ENCODE measurements at regions not wholly inside any gene's neighbourhood (a gene's known extent, or its start where the extent isn't known, plus 50 kb on each side); places are given as distances from the start of the nearest gene placed in this dataset.

- Histone ChIP-seq H3K4me2 (no peak overlapping the region), H3K79me2 (ENCODE audit: low read depth) (no peaks in the 10 kb centered on the region), H4K20me1 (ENCODE audit: low read depth) (no peaks in the 10 kb centered on the region), H2AFZ (replicated peaks) (no peak overlapping the region), H3F3A (ENCODE audit: low read depth) (no peaks in the 10 kb centered on the region), H3K27ac (no peak overlapping the region), H3K4me3 (no peak overlapping the region), H3K36me3 (no peaks in the 10 kb centered on the region), H3K9me3 (ENCODE audit: low read depth) (no peaks in the 10 kb centered on the region), H3K9ac (no peak overlapping the region), H3K4me1 (peaks cover 5% of the 10 kb centered on the region), H3K27me3 (peaks cover 23% of the 10 kb centered on the region)
- H3K36me3 Mint-ChIP-seq = no peaks in the 10 kb centered on the region
- peaks cover 4% of the 10 kb centered on the region for H3K4me1 Mint-ChIP-seq
- no peak overlapping the region for H3K4me3 Mint-ChIP-seq
- DNase-seq (ENCODE audit: low spot score) = peak; percentile 10
- H3K27me3 Mint-ChIP-seq (ENCODE audit: insufficient read depth, low read depth) = no peaks in the 10 kb centered on the region
- H3K9me3 Mint-ChIP-seq = no peaks in the 10 kb centered on the region
- TF ChIP-seq CTCF (IDR thresholded peaks at IDR 0.05) (no peak), EZH2phosphoT487 (IDR thresholded peaks at IDR 0.05) (no peak), EZH2 (IDR thresholded peaks at IDR 0.05) (no peak)
- no peak overlapping the region for H3K27ac Mint-ChIP-seq
Measured at GRCh38 chr14:22699801-22700564, 55.8 kb upstream of the OR6J1 start.

GRCh38 chr14:22713631-22713950 is 52.9 kb upstream of the OXA1L start:
- H3K27me3 Mint-ChIP-seq (ENCODE audit: insufficient read depth, low read depth) = peaks cover 11% of the 10 kb centered on the region
- Histone ChIP-seq H3K4me1 (no peaks in the 10 kb centered on the region), H3K4me3 (peak overlapping the region; percentile 29), H3K27ac (no peak overlapping the region), H3K9me3 (ENCODE audit: low read depth) (no peaks in the 10 kb centered on the region), H3K79me2 (ENCODE audit: low read depth) (no peaks in the 10 kb centered on the region), H3F3A (ENCODE audit: low read depth) (peaks cover 8% of the 10 kb centered on the region), H3K27me3 (peaks cover 55% of the 10 kb centered on the region), H3K4me2 (peak overlapping the region; percentile 51), H3K9ac (no peak overlapping the region), H4K20me1 (ENCODE audit: low read depth) (no peaks in the 10 kb centered on the region), H3K36me3 (no peaks in the 10 kb centered on the region), H2AFZ (replicated peaks) (peak overlapping the region; percentile 70)
- DNase-seq (ENCODE audit: low spot score) = no peak
- H3K36me3 Mint-ChIP-seq = no peaks in the 10 kb centered on the region
- H3K4me1 Mint-ChIP-seq = no peaks in the 10 kb centered on the region
- H3K9me3 Mint-ChIP-seq = no peaks in the 10 kb centered on the region
- no peak overlapping the region for H3K27ac Mint-ChIP-seq
- peak overlapping the region; percentile 68 for H3K4me3 Mint-ChIP-seq
- no peak for TF ChIP-seq EZH2phosphoT487 (IDR thresholded peaks at IDR 0.05)
- TF ChIP-seq CTCF (IDR thresholded peaks at IDR 0.05) = no peak
- no peak for TF ChIP-seq EZH2 (IDR thresholded peaks at IDR 0.05)

GRCh38 chr14:22715186-22715812 is 51.2 kb upstream of the OXA1L start:
- no peak overlapping the region for H3K27ac ChIP-seq
- no peak for TF ChIP-seq EZH2 (IDR thresholded peaks at IDR 0.05)
- TF ChIP-seq EZH2phosphoT487 (IDR thresholded peaks at IDR 0.05) = no peak
- no peak for TF ChIP-seq CTCF (IDR thresholded peaks at IDR 0.05)
- Mint-ChIP-seq H3K4me1 (no peaks in the 10 kb centered on the region), H3K36me3 (no peaks in the 10 kb centered on the region), H3K27ac (no peak overlapping the region), H3K9me3 (no peaks in the 10 kb centered on the region), H3K4me3 (no peak overlapping the region), H3K27me3 (ENCODE audit: insufficient read depth, low read depth) (peaks cover 9% of the 10 kb centered on the region)
- no peak overlapping the region for H3K9ac ChIP-seq
- peaks cover 8% of the 10 kb centered on the region for H3F3A ChIP-seq (ENCODE audit: low read depth)
- no peaks in the 10 kb centered on the region for H3K36me3 ChIP-seq
- H3K4me1 ChIP-seq = no peaks in the 10 kb centered on the region
- no peak overlapping the region for H2AFZ ChIP-seq (replicated peaks)
- H3K9me3 ChIP-seq (ENCODE audit: low read depth) = no peaks in the 10 kb centered on the region
- no peak overlapping the region for H3K4me3 ChIP-seq
- no peaks in the 10 kb centered on the region for H4K20me1 ChIP-seq (ENCODE audit: low read depth)
- no peak overlapping the region for H3K4me2 ChIP-seq
- H3K27me3 ChIP-seq = peaks cover 38% of the 10 kb centered on the region
- no peak for DNase-seq (ENCODE audit: low spot score)
- H3K79me2 ChIP-seq (ENCODE audit: low read depth) = no peaks in the 10 kb centered on the region
